ENCODE measurements at regions not wholly inside any gene's neighbourhood (a gene's known extent, or its start where the extent isn't known, plus 50 kb on each side); places are given as distances from the start of the nearest gene placed in this dataset.

DNA sequence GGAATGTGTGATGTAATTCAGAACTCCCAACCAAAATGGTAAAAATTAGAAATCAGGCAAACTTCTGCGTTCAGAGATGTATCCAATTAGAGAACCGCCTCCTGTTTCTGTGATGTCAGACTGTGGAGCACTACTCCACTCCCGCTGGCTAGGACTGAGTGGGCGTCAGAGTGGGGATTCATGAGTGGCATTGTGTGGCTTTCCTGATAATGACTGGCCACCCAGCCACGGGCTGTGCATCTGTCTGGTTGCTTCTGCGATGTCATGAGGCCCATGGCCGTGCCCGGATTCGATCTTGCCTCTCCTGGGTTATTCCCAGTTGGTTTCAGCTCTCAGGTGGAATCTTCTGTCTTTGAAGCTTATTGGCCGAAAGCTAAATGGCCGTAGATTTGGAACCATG, 87.1 kb upstream of the KCNA1 start:
- BruUV-seq (replicated peaks): no TSS peak
- Mint-ChIP-seq H3K4me3 (ENCODE audit: low read depth, unreplicated experiment) (no peak overlapping the region), H3K36me3 (ENCODE audit: insufficient read depth, unreplicated experiment) (no peaks in the 10 kb centered on the region), H3K27ac (ENCODE audit: unreplicated experiment) (no peak overlapping the region), H3K27me3 (ENCODE audit: unreplicated experiment) (peaks cover 82% of the 10 kb centered on the region), H3K4me1 (ENCODE audit: low read depth, unreplicated experiment) (no peaks in the 10 kb centered on the region), H3K9me3 (ENCODE audit: low read depth, unreplicated experiment) (no peaks in the 10 kb centered on the region)
- intact Hi-C loops (cut with micrococcal nuclease; ENCODE audit: unreplicated experiment): no loop called here
- TF ChIP-seq, protein P1, sequence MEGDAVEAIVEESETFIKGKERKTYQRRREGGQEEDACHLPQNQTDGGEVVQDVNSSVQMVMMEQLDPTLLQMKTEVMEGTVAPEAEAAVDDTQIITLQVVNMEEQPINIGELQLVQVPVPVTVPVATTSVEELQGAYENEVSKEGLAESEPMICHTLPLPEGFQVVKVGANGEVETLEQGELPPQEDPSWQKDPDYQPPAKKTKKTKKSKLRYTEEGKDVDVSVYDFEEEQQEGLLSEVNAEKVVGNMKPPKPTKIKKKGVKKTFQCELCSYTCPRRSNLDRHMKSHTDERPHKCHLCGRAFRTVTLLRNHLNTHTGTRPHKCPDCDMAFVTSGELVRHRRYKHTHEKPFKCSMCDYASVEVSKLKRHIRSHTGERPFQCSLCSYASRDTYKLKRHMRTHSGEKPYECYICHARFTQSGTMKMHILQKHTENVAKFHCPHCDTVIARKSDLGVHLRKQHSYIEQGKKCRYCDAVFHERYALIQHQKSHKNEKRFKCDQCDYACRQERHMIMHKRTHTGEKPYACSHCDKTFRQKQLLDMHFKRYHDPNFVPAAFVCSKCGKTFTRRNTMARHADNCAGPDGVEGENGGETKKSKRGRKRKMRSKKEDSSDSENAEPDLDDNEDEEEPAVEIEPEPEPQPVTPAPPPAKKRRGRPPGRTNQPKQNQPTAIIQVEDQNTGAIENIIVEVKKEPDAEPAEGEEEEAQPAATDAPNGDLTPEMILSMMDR (IDR thresholded peaks at IDR 0.05; ENCODE audit: unreplicated experiment): no peak
- CTCF ChIA-PET: interaction anchor here (0.6 kb wide), 2 partner anchors 58 to 228 kb away, joined by 3 to 4 read pairs; no protein-coding TSS in a partner anchor
- DNase-seq: no peak

DNA sequence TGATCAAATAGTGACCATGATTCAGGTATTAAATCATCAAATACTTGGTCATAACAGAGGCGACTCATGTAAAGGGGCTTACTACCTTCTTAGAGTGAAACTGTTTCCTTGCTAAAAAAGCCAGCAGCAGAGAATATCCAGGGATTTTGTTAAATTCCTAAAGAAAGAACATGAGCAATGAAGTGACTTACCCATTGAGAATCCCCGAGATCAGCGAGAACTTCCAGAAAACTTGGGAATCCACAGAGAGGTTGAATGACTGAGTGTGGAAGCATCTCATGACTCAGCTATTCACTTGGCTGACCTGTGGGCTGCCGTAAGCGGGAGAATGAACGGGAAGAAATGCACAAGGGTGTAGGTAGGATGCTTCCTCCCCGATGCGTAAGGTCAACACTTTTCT, 85.3 kb upstream of the KCNA1 start:
- no peaks in the 10 kb centered on the region for H3K9me3 Mint-ChIP-seq (ENCODE audit: low read depth, unreplicated experiment)
- CTCF ChIA-PET: no interaction called here
- no TSS peak for BruUV-seq (replicated peaks)
- H3K4me1 Mint-ChIP-seq (ENCODE audit: low read depth, unreplicated experiment): no peaks in the 10 kb centered on the region
- intact Hi-C loops (cut with micrococcal nuclease; ENCODE audit: unreplicated experiment): no loop called here
- no peak overlapping the region for H3K4me3 Mint-ChIP-seq (ENCODE audit: low read depth, unreplicated experiment)
- peaks cover 83% of the 10 kb centered on the region for H3K27me3 Mint-ChIP-seq (ENCODE audit: unreplicated experiment)
- DNase-seq: no peak
- no peaks in the 10 kb centered on the region for H3K36me3 Mint-ChIP-seq (ENCODE audit: insufficient read depth, unreplicated experiment)
- H3K27ac Mint-ChIP-seq (ENCODE audit: unreplicated experiment): no peak overlapping the region
- TF ChIP-seq, protein P1 (IDR thresholded peaks at IDR 0.05; ENCODE audit: unreplicated experiment): no peak

DNA sequence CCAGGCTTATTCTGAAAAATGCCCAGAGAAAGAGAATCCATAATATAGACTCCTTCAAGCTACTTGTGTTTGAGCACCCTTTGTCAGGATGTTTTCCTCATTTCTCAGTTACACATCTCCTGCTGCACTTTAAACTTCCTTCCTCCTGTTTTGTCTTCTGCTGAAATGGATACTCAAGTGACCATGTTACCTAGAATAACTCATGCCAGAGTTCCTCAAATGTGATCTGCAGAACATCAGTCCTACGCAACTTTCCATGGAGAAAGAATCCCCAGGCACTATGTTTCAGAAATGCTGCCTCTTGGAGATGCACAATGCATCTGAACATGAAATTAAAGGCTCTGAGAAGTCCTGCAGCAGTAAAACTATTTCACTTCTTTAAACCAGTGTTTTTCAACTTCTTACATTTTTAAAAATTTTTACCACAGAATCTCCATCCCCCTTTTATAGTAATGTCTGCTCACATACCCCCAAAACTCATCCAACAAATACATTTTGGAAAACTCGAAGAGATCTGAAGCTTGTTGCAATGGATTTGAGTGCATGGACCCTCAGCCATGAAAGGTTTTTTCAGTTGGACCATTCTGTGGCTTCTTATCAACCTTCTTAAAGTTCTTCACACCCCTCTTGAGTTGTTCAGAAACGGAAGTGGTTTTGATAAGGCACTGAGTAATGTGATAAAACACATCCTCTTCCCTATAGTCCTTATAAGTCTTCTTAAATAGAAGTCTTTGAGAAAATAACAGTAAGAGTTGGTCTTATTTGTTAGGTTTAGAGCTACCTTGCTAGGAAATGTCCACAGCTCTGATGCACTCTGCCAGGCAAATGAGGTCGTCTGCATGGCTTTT, 84.5 kb upstream of the KCNA1 start:
- TF ChIP-seq, protein P1 (IDR thresholded peaks at IDR 0.05; ENCODE audit: unreplicated experiment): no peak
- no peaks in the 10 kb centered on the region for H3K9me3 Mint-ChIP-seq (ENCODE audit: low read depth, unreplicated experiment)
- no peaks in the 10 kb centered on the region for H3K4me1 Mint-ChIP-seq (ENCODE audit: low read depth, unreplicated experiment)
- intact Hi-C loops (cut with micrococcal nuclease; ENCODE audit: unreplicated experiment): no loop called here
- H3K36me3 Mint-ChIP-seq (ENCODE audit: insufficient read depth, unreplicated experiment): no peaks in the 10 kb centered on the region
- no peak overlapping the region for H3K27ac Mint-ChIP-seq (ENCODE audit: unreplicated experiment)
- H3K4me3 Mint-ChIP-seq (ENCODE audit: low read depth, unreplicated experiment): no peak overlapping the region
- peaks cover 86% of the 10 kb centered on the region for H3K27me3 Mint-ChIP-seq (ENCODE audit: unreplicated experiment)
- DNase-seq: no peak
- CTCF ChIA-PET: no interaction called here
- no TSS peak for BruUV-seq (replicated peaks)

DNA sequence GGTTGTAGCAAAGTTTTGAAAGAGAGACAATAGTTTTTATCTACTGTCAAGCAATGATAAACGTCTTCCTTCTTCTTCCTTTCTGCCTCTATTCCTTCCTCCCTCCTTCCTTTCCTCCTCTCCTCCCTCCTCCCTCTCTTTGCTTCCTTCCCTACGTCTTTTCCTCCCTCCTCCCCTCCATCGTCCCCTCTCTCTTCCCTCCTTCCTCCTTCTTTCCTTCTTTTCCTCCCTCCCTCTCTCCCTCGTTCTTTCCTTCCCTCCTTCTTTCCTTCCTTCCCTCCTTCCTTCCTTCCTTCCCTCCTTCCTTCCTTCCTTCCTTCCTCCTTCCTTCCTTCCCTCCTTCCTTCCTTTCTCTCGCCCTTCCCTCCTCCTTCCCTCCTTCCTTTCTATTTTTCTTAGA, 82.8 kb upstream of the KCNA1 start:
- Mint-ChIP-seq H3K27ac (ENCODE audit: unreplicated experiment) (no peak overlapping the region), H3K9me3 (ENCODE audit: low read depth, unreplicated experiment) (no peaks in the 10 kb centered on the region), H3K4me1 (ENCODE audit: low read depth, unreplicated experiment) (no peaks in the 10 kb centered on the region), H3K27me3 (ENCODE audit: unreplicated experiment) (peaks cover 86% of the 10 kb centered on the region), H3K4me3 (ENCODE audit: low read depth, unreplicated experiment) (no peak overlapping the region), H3K36me3 (ENCODE audit: insufficient read depth, unreplicated experiment) (no peaks in the 10 kb centered on the region)
- DNase-seq: no peak
- TF ChIP-seq, protein P1 (IDR thresholded peaks at IDR 0.05; ENCODE audit: unreplicated experiment): no peak
- CTCF ChIA-PET: no interaction called here
- intact Hi-C loops (cut with micrococcal nuclease; ENCODE audit: unreplicated experiment): no loop called here
- no TSS peak for BruUV-seq (replicated peaks)

All from Calu3 (cell line).